ENCODE measurements at regions not wholly inside any gene's neighbourhood (a gene's known extent, or its start where the extent isn't known, plus 50 kb on each side); places are given as distances from the start of the nearest gene placed in this dataset.

- no peak for DNase-seq
Observed at GRCh38 chr4:126262665-126263064, 947.9 kb downstream of the FAT4 start.

GRCh38 chr4:126264839-126265238 is 950.1 kb downstream of the FAT4 start:
- DNase-seq = no peak

GRCh38 chr4:126265888-126266287 is 951.1 kb downstream of the FAT4 start:
- DNase-seq = no peak

DNA sequence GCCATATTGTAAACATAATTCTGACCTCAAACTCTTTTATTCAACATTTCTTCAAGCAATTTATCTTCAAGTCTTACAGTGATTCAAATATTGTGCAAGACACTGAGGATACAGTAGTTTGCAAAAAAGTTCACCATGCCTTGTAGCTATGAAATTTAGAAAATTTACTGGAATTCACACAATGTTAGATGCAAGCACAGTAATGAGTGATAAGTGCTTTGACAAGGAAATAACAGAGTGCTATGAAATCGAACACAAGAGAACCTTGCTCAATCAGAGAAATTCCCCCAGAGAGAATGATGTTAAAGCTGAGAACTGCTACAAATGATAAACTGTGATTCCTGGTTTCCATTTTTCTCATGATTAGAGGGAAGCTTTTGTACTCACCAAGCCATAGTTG is 952.9 kb downstream of the FAT4 start:
- DNase-seq = no peak

- DNase-seq = no peak
Observed at GRCh38 chr4:126268106-126268505, 953.4 kb downstream of the FAT4 start.

GRCh38 chr4:126269106-126269505 is 954.4 kb downstream of the FAT4 start:
- DNase-seq = no peak

DNA sequence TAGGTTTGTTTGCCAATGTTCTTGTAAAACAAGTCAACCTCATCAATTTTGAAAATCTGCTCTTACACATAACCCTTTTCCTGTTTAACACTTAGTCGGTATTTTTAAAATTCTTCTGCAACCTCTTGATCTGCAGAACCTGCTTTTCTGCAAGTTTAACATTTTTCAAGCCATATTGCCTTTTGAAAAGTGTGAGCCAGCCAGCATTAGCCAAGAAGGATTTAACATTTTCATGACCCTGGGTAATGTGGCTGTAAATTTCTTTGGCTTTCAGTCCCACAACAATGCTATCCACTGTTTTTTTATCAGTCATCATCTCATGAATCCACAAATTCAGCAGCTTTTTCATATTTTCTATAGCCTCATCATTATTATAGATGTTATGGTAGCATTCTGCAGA is 956.5 kb downstream of the FAT4 start:
- no peak for DNase-seq

DNA sequence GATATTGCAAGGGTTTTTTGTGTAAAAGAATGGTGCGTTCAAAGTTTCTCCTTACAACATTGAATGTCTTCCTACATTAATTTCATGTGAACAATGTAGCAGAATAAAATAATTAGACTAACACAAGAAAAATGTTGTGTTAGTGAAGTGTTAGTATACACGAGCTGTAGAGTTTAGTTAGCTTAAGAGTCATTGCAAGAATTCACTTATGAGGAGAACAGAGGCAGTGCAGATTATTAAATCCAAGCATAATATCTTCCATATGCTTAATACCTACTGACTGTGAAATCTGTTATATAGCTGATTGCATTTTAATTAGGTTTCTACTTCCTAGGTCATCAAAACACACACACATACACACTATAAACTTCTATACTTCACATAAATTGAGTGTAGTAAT is 959.0 kb downstream of the FAT4 start:
- DNase-seq = no peak

DNA sequence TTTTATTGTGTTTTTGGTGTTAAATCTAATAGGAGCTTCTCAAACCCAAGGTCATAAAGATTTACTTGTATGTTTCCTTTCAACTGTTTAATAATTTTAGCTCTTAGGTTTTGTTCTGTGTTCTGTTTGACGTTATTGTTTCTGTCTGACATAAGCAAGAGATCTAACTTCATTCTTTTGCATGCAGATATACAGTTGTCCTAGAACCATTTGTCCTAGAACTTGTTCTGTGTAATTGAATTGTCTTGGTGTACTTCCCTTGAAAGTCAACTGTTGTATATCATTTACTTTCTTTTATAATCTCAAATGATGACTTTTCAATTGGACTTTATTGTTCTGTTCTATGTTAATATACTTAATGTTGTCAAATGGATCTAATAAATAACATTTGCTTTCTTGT is 977.1 kb downstream of the FAT4 start:
- DNase-seq = no peak

DNA sequence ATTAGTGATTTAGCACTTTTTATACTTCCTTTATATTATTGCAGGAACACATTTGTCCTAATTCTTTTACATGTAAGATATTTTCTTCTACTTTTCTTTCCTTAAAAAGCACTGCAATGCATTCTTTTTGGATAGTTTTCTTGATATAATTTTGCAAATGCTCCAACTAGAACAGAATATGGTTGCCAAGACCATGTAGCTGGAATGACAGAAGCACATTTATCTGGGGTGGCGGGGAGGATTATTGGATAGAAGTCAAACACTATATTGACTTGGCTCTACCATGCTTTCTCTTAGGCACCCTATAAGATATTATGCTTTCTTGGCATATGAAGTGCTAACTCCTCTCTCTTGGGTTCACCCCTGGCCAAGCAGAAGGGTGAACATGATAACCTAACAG is 983.5 kb downstream of the FAT4 start:
- no peak for DNase-seq

GRCh38 chr4:126306152-126306869 is 991.6 kb downstream of the FAT4 start:
- no peak for DNase-seq

GRCh38 chr4:126318376-126318775 is 1003.6 kb downstream of the FAT4 start:
- DNase-seq = no peak

GRCh38 chr4:126328914-126329313 is 1014.2 kb downstream of the FAT4 start:
- no peak for DNase-seq

- peak in 1 of 2 experiments; percentile 0 for DNase-seq
Observed at GRCh38 chr4:126338548-126338947, 1023.8 kb downstream of the FAT4 start.

DNA sequence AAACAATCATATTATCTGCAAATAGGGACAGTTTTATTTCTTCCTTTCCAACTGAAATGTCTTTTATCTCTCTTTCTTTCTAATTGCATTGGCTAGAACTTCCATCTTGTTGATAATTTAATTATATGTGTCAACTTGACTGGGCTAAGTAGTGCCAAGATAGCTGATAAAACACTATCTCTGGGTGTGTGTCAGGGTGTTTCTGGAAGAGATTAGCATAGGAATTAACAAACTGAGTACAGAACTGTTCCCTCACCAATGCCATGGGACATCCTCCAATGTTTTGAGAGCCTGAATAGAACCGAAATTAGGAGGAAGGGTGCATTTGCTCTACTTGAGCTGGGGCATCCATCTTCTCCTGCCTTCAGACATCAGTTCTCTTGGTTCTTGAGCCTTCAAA is 1027.2 kb downstream of the FAT4 start:
- no peak for DNase-seq

GRCh38 chr4:126344472-126344871 is 1029.7 kb downstream of the FAT4 start:
- DNase-seq = no peak

- no peak for DNase-seq
Observed at GRCh38 chr4:126346654-126347053, 1031.9 kb downstream of the FAT4 start.

- DNase-seq = no peak
Observed at GRCh38 chr4:126354784-126355183, 1040.0 kb downstream of the FAT4 start.

- DNase-seq = no peak
Observed at GRCh38 chr4:126358041-126358440, 1043.3 kb downstream of the FAT4 start.

DNA sequence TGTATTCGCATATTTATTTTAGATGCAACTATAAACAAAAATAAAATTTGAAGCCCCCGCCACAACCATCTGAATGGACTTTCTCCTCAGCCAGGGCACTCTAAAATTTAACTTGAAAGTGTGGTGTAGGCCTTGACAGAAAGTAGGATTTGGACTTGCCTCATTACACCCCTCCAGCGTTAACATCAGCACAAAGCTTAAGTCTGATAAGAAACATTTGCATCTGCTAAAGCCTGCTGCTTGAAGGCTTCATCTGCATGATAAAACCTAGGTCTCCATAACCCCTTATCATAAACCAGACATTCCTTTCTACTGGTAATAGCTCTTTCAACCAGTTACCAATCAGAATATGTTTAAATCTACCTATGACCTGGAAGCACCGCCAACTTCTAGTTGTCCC is 1046.5 kb downstream of the FAT4 start:
- DNase-seq = no peak

DNA sequence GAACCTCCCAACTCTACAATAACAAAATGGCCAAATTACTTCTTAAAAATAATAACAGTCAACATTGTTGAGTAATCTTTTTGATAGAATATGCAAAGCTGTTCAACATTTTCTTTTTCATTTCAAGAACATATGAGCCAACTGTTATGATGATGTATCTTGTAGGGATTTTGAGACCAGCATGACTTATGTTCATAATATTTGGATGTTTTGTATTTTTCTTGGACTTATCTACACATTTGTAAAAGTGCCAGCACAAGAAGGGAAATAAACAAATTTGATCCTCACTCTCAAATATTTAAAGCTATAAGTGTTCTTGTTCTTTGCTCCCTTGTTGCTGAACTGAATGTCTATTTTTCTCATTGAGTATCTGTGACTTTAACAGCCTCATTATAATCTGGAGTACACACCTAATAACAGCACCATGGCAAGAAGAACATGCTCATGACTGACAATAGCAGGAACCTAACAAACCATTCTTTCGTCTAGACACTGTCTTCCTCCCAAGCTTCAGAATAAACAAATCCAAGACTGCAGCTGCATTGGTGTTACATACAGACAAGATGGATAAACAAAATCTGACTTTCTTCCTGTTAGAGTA is 1049.7 kb downstream of the FAT4 start:
- no peak for DNase-seq

DNA sequence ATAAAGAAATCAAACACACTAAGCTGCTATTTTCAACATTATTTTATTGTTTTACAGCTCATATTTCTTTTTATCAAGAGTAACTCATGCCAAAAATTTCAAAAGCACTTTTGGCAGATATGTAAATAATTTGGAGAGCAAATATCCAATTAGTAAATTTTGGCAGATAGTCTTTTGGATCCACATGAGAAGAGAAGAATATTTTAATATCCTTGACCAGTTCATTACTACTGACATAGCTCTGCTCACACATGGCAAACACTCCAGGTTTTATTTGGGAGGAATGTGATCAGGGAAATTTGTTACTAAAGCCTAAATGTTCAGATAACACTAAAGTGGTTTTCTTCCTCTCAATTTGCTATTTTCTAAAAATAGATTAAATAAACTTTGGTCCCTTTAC is 1054.3 kb downstream of the FAT4 start:
- DNase-seq = no peak

GRCh38 chr4:126372634-126373033 is 1057.9 kb downstream of the FAT4 start:
- DNase-seq = no peak

- DNase-seq = no peak
Observed at GRCh38 chr4:126375462-126376054, 1060.8 kb downstream of the FAT4 start.

GRCh38 chr4:126385954-126386353 is 1071.2 kb downstream of the FAT4 start:
- no peak for DNase-seq

All from AML-193 (cell line).